ENCODE measurements at regions not wholly inside any gene's neighbourhood (a gene's known extent, or its start where the extent isn't known, plus 50 kb on each side); places are given as distances from the start of the nearest gene placed in this dataset.

DNA sequence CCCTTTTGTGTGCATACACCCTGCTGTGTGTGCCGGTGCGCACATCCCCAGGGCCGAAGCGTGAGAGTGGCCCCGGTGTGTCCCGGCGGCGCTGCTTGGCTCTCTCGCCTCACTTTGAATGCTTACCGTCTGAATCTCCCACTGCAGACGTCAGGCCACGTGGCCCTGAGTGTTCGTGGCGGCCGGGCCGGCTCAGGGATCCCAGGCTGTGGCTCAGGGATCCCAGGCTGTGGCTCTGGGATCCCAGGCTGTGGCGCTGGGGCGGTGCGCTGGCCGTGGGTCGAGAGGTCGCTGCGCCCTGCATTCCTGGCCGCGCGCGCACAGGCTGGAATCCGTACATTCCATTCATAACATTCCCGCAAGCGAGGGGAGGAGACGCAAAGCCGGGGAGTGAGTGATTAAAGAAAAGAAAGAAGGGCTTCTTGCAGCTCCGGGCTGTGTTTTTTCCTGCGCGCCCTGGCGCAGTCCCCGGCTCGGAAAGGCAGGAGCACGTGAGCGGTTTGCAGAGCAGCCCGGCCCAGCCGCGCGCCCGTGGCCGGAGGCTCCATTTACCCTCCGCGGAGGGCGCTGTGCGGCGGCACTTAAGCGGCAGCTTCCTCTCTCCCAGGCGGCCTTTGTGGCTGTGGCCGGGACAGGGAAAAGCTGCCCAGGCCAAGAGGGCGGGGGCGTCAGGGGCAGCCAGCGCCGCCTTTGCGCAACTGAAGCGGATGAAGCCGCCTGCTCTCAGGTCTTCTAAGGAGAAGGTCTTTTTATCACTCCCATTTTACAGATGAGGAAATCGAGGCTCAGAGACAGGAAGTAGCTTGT, 87.0 kb upstream of the ALDH1L1 start:
- DNase-seq (ENCODE audit: low spot score) (peak; percentile 68), FAIRE-seq (no peak)

DNA sequence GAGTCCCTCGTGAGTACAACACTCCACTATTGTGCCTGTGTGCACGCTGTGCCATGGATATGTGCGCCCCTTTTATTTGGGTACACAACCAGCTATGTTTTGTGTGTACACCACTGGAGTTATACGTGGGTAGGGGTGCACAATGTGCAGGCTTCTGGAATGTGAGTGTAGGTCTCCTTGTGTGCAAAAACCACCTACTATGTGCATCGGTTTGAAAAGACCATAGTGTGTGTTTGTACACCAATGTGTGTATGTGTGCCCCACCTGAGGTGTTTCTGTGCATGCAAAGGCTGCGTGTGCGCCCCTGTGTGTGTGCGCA, 86.4 kb upstream of the ALDH1L1 start:
- FAIRE-seq (no peak), DNase-seq (ENCODE audit: low spot score) (no peak)

DNA sequence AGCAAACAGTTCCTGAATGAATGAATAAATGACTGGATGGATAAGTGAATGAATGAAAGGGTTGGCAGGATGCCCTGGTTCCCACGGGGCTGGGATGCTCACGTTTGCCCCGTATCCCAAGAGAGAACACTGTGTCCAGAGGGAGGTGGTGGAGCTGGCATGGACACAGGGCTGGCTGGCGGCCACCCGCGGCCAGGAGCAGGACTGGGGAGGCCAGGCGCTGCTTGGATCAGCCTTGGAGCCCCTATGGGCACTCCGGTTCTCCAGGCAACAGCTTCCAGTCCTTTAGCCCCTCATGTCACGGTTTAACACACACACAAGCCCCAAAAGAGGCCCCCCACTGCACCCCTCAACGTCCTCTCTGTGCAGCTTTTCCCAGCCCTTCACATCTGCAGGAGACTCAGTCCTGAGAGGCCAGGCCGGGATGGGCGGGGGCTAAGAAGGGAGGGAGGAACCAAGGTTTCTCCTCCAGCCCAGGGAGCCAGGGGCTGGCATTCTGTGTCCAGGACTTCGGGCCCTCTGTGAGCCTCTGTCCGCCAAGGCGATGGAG, 86.0 kb upstream of the ALDH1L1 start:
- FAIRE-seq = no peak
- no peak for DNase-seq (ENCODE audit: low spot score)

DNA sequence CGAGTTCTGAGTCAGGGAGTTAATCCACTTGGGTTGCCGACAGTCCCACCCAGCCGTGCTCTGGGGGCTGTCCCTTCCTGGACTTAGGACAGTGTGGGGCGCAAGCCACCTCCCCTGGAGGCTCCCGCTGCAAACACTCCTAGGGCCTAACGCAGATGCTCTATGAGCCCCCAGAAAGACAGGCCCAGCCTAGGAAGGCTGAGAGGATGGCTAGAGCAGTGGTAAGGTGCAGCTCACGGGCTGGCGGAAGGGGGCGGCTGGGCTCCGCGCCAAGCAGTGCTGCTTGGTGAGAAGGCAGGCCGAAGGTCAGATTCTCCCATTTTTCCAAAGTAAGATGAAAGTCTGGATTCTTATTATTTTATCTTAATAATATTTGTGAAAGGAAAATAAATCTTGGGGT, 84.6 kb upstream of the ALDH1L1 start:
- FAIRE-seq = no peak

DNA sequence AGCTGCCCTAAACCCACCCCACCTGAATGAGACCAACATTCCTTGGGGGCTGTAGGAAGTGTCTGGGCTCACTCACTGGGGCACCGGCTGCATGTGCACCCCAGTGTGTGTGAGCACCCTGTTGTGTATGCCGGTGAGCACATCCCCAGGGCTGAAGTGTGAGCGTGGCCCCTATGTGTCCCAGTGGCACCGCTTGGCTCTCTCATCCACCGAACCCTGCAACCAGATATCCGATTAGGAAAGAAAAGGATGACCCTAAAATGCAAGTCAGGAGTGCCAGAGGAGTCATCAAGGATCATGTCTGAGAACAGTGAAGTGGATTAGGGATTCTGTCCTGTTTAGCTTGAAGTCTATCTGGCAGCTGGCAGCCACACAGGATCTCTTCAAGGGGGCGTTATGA, 84.0 kb upstream of the ALDH1L1 start:
- no peak for FAIRE-seq
- DNase-seq (ENCODE audit: low spot score) = no peak

More for the DNA sequence above, 84.6 kb upstream of the ALDH1L1 start:
- no peak for DNase-seq (ENCODE audit: low spot score)

DNA sequence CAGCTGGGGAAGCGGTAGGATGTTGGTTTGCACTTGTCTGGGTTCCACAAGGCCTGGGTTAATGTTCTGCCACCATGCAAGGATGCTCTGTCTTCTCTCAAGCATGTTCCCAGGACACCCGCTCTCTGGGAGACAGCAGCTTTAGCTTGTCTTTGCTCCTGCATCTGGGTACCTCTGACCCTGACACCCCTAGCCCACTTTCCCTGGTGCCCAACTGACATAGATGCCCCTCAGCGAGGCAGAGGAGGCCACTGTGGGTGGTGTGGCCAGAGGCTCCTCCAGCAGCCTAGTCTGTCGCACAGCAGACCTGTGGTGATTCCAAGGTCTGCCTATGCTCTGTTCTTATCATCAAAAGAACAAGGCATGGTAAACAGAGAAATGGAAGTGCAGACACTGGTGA, 83.6 kb upstream of the ALDH1L1 start:
- FAIRE-seq = no peak
- DNase-seq (ENCODE audit: low spot score) = no peak

DNA sequence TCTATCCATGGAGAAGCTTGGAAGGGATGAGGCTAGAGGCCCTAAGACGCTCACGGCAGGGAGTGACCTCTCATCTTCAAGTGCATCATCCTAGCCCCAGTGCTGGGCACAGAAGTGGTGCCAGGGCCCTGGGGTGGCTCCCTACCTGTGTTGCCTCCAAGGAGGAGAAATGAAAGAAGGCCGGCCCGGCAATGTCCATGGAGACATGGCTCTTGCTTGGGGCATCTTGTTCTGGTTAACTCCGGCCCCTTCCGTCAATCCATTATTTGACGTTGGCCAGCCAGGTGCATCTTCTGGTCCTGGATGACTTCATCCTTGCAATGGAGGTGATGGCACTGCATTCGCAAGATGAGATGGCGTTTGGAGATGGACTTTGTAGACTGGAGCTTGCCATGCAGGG, 83.2 kb upstream of the ALDH1L1 start:
- FAIRE-seq (no peak), DNase-seq (ENCODE audit: low spot score) (no peak)

DNA sequence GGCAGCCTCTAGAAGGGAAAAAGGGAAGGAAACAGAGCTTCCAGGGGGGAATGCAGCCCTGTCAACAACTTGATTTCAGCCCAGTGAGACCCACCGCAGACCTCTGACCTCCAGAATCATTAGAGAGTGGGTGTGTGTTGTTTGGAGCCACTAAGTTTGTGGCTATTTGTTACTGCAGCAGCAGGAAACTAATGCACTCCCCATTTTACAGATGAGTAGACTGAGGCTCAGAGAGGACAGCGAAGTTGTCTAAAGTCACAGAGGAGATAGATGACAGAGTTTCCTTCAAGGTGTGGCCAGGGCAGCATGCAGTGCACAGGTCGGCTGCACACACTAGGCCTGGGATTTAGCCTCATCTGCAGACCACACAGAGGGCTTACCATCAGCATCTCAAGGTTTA, 81.8 kb upstream of the ALDH1L1 start:
- DNase-seq (ENCODE audit: low spot score) = no peak

DNA sequence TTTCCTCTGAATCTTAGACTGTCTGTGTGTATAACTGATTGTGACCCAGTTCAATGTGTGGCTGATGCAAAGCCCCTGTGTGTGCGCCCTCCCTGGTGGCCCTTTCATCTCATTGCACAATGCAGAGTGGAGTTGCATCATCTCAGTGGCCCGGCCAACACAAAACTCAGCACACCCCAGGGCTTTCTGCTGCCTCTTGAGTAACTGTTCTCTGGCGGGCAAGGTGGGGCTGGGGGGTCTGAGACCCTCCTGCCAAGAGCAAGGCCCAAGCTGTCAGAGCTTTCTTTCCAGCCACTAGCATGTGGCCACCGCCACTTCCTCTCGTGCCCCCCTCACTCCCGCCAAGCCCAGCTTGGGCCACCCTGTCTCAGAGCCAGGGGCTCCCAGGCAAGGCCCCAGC, 80.7 kb upstream of the ALDH1L1 start:
- FAIRE-seq = no peak
- DNase-seq (ENCODE audit: low spot score) = no peak

More for the DNA sequence above, 81.8 kb upstream of the ALDH1L1 start:
- FAIRE-seq = no peak

DNA sequence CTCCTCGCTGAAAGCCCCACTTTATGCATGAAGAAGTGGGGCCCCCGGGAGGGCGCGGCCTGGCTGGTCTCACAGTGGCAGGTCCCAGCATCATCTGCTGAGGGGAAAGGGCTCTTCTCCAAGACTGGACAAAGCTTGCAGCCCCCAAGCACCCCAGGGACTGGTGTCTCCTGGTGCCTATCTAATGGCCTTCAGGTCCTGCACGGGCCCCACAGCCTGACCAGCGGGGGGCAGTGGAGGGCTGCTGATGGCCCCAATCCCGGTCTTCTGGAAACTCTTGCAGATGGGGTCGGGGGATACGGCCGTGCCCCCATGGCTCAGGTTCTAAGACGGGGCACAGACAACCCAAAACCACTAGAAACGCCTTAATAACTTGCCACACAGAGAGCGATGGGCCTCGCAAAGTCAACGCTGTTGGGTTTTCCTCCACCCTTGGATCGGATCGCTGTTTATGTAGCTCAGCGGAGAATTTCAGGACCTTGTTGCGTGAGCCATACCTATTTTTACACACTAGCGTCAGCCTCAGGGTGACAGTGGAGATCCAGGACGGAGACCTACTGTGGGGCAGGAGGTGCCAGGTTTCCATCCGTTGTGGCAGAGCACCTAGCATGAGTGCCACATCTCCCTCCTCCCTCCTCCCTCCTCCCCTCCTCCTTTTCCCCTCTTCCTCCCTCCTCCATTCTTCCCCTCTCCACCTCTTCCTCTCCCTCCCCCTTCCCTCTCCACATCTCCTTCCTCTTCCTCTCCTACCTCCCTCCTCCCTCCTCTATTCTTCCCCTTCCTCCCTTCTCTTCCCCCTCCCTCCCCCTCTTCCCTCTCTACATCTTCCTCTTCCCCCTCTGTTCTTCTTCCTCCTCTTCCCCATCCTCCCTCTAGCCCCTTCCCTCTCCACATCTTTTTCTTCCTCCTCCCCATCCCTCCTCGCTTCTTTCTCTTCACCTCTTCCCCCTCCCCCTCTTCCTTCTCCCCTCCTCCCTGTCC, 79.3 kb upstream of the ALDH1L1 start:
- FAIRE-seq (no peak), DNase-seq (ENCODE audit: low spot score) (no peak)

DNA sequence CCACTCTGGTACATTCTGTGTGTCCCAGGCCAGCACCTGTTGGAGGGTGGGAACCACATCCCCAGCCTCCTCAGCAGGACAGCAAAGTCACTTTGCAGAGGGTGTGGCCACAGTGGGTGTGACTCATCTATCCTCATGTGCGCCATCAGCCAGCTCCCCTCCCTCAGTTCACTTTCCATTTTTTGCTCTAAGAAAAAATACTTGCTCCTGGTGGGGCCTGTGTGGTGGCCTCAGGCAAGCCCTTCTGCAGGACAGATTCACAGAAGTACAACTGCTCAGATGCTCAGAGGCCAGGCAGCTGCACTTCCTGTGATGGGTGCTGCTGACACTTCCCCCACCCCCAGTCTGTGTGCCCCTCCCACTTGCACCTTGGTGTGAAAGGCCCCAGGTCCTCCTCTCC, 78.3 kb upstream of the ALDH1L1 start:
- FAIRE-seq (no peak), DNase-seq (ENCODE audit: low spot score) (no peak)

DNA sequence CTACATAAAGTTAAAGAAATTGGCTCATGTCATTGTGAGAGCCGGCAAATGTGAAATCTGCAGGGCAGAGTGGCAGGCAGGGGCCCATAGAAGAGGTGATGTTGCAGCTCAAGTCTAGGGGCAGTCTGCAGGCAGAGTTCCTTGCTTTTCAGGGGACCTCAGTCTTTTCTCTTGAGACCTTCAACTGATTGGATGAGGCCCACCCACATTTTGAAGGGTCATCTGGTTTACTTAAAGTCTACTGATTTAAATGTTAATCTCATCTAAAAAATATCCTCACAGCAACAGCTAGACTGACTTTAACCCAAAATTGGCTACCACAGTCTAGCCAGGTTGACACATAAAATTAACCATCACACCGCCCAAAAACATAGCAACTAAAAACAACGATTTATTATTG, 77.6 kb upstream of the ALDH1L1 start:
- DNase-seq (ENCODE audit: low spot score) (no peak), FAIRE-seq (no peak)

DNA sequence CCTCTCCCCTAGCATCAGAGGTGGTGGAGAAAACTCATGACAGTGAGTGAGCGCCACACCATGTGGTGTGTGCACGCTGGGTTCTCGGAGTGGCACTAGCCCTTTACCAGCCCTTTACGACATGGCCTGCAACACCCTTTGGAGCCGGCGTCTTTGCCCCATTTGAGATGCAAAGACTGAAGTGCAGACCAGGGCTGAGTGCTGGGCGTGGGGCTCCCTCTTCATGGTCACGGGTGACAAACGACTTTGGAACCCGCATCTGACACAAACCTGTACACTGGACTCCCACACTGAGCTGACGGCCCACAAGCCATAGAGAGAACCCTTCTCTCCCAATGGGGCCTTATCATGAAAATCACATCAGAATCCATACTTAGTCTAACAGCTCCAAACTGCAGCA, 76.8 kb upstream of the ALDH1L1 start:
- DNase-seq (ENCODE audit: low spot score) (no peak), FAIRE-seq (no peak)

DNA sequence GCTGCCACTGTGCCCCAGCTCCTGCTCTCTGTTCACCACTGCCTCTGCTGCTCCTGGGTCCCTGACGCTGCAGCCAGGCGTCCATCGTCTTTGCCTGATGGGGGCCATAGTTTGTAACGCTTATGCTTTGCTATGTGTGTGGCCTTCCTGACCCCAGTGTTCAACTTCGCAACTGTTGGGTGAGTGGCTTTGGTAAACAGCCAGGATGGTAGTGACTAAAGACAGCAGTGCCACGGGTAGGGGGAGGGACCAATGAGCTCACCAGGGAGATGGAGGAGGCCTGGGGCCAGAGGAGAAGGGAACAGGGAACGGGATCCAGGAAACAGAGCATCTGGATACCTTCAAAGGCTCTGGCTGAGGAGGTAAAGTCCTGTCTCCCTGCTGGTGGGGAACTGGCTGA, 75.9 kb upstream of the ALDH1L1 start:
- DNase-seq (ENCODE audit: low spot score) = no peak
- FAIRE-seq = no peak

DNA sequence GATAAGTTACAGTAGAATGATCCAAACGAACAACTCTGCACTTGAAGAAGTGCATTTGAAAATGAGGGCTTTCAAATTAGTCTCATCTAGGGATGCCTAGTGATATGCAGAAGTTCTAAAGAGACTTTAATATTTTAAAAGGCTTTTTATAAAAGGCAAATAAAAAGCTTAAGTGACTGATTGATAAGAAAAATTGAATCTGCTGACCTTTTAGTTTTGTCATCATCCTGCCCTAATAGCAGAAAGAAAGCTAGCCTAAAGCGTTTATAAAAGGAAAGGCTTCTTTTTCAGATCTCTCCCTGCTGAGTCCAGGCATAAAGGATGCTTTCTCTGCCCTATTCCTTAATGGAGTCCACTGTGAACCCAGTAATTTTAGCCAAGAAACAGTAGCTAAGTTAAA, 72.7 kb upstream of the ALDH1L1 start:
- FAIRE-seq (no peak), DNase-seq (ENCODE audit: low spot score) (no peak)

DNA sequence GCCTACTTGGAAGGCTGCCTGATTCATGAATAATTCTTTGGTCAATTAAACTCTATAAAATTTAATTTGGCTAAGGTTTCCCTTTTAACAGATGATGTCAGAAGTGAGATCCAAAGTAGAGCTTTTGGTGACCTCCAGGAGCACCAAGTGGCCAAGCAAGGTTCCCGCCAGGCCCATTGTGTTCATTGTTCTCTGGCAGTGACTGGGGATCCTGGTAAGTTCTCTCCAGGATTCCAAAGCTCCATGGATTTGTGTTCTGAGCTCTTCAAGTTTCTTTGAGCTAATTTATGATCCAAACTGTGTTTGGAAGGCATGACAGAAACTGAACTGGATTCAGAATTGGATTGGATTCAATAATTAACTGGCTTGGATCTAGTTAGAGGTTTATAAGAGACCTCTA, 72.0 kb upstream of the ALDH1L1 start:
- DNase-seq (ENCODE audit: low spot score) = no peak
- FAIRE-seq = no peak

DNA sequence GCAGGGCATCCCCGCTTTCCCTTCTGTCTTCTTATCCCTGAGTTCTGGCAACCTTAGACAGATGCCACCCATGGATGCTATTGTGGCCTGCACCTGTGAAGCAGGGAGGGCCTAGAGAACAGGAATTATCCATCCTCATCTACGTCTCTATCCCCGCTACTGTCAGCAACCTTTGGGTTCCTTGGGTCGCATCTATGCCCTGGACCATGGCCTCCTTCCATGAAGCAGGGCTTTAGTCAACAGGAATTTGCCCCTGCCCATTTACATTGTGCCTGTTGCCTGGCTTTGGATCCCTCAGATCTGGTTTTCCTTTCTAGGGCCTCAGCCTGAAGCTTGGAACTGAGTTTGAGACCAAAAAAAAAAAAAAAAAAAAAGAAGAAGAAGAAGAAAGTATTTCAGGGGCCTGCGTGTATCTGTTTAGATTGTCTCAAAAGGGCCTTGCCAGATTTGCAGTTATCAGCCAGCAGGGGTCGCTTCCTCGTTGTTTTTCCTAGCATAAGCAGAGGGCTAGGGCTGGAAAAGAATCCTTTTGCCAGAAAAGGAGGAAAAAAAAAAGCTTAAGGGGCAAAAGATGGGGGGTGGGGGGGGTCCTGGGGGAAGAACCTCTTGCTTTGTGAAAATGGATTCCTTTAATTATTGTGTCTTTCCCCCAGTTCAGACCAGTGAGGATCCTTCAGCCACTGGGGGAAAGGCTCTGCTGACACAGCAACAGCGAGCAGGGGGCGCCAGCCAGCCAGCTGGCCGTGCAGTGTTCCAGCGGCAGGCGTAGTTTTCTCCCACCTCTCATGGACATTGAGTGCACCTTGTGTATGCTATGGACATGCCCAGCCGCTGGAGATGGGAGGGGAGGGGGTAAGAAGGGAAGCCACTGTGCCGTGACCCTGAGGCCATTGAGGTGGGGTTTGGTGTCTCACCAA, 65.7 kb upstream of the ALDH1L1 start:
- FAIRE-seq = no peak
- DNase-seq (ENCODE audit: low spot score) = no peak
